GM21528 (cell line): ENCODE measurements at regions not wholly inside any gene's neighbourhood (a gene's known extent, or its start where the extent isn't known, plus 50 kb on each side); places are given as distances from the start of the nearest gene placed in this dataset.

Experiments used
- ATAC-seq: cut with Tn5 transposase; IDR thresholded peaks from one replicate; pipeline ENCODE4 v1.9.1; 2021; ENCODE audit warnings: mild to moderate bottlenecking, moderate library complexity; ENCODE audit not compliant: unreplicated experiment, low FRiP score

DNA sequence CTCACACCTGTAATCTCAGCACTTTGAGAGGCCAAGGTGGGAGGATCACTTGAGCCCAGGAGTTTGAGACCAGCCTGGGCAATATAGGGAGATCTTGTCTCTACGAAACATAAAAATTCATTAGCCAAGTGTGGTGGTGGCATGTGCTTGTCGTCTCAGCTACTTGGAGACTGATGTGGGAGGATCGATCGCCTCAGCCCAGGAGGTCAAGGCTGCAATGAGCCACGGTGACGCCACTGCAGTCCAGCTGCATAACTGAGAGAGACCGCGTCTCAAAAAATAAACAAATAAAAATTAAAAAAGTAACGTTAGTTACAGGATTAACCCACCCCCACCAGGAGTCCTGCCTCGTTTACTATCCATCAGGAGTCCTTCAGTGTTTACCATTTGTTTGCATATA lies 345.1 kb downstream of the BTBD3 start:
- no peak for ATAC-seq

DNA sequence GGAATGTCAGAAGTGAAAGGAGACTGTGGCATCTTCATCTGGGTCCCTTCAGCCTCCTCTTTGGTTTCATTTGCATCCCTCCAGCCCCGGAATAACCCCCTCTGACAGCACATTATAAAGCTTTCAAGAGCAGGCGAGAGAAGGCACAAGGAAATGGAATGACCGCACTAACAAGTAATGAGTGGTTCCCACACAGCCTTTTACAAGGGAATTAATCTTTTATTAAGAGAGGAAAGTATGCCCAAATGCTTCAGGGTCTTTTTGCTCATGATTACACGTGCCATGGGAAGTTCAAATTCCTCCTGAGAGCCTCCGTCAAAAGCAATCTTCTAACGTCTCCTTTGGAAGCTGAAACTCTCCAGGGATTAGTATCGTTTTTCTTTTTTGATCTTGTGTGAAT lies 347.0 kb downstream of the BTBD3 start:
- no peak for ATAC-seq

DNA sequence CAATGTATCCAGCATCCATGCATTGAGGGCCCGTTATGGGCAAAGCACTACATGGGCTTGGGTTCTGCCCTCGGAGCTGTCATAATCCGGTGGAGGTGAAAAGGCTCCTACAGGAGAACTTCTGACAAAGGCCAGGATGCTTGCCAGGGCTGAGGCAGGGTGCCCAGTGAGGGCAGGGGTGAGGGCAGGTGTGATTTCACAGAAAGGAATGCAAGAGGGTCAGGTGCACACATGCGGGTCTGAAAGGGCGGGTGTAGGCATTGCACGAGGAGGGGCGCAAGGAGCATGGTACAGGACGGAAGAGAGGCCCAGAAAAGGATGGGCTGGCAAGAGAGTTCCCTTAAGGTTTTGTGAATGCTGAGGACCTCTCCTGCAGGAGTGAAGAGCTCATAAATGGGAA lies 348.0 kb downstream of the BTBD3 start:
- ATAC-seq = no peak

DNA sequence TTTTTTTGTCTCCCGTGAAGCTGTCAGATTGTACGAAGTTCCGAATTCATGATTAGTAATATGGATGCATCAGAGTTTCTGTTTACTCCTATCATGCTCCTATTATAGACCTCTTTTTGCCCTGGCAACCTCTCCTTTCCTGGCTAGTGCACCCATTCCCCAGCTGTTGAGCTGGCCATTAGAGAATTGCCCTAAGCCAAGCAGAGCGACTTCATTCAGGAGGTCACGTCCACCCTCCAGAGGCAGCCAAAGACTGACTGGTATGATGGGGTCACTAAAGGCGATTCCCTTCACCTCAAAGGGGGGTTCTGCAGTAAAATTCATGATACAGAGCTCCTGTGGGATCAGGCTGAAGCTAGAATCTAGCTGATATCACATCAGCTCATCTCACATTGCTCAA lies 351.9 kb downstream of the BTBD3 start:
- no peak for ATAC-seq

DNA sequence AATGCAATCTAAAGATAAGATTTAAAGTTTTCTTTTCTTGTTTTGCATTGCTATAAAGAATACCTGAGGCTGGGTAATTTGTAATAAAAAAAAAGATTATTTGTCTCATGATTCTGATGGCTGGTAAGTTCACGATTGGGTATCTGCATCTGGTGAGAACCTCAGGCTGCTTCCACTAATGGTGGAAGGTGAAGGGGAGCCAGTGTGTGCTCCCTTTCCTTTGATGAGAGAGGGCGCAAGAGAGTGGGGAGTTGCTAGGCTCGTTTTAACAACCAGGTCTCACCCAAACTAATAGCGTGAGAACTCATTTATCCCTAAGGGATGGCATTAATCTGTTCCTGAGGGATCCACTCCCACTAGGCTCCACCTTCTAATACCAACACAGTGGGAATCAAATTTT lies 353.2 kb downstream of the BTBD3 start:
- ATAC-seq = no peak

DNA sequence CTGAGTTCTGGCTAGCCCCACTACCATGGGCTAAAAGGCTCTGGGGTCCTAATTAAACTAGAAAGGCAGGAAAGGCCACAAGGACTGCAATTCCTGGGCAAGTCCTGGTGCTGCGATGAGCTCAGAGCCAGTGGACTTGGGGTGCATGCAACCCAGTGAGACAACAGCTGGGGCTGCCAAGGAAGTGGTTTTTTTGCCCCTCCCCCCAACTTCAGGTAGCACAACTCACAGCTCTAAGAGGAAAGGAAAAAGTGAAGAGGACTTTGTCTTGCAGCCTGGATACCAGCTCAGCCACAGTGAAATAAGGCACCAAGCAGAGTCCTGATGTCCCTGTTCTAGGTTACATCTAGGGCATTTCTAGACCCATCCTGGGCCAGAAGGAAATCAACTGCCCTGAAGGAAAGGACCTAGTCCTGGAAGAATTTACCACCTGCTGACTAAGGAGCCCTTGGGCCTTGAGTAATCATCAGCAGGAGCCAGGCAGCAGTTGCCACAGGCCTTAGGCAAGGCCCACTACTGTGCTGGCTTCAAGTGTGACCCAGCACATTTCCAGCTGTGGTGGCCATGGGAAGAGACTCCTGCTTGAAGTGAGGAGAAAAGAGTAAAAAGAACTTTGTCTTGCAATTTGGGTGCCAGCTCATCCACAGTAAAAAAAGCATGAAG lies 358.4 kb downstream of the BTBD3 start:
- ATAC-seq = no peak

DNA sequence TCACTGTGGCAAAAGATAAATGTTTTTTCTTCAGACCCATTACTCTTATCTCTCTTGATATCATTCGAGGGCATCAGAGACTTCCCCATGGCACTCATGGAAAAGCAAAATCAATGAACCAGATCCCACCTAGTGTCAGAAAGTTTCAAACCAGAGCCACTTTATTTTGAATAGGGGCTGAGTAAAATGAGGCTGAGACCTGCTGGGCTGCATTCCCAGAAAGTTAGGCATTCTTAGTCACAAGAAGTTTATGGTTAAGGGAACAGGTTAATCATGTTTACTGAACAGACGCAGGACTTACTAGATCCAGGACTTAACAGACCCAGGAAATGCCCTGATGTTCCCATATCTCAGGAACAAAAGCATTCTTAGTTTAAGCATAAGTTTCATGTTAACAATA lies 369.9 kb downstream of the BTBD3 start:
- no peak for ATAC-seq

DNA sequence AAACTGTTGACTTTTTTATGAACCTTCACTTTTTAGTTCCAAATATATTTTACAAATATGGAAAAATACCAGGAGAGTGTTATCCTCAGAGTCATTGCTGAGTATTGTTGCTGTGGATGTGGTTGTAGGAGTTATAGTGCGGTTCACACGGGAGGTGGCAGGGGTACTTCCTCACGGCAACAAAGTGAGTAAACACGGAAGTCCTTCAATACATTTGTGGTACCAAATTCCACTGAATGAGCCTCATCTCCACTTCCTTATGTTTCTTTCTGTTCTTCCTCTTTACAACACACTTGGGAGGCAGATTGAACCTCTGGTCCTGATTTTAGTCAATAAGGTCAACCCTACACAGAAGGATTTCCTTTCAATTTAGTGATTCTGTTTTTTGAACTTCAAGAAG lies 371.8 kb downstream of the BTBD3 start:
- ATAC-seq = no peak

DNA sequence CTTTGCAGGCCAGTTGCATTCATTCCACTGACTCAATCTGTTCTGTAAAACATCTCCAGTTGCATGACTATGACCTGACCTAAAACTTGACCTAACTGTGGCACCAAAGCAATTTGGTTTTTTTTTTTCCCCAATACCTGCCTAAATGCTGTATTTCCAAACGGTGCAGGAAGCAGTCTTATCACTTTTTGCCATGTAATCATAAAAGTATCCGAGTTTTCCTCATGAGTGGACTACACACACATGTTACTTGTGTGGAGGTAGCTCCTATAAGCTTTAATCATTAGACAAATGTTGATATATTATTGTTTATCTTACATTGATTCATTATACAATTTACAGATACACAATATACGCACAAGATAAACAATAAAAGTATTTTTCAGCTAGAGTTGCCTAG lies 373.7 kb downstream of the BTBD3 start:
- ATAC-seq = no peak

DNA sequence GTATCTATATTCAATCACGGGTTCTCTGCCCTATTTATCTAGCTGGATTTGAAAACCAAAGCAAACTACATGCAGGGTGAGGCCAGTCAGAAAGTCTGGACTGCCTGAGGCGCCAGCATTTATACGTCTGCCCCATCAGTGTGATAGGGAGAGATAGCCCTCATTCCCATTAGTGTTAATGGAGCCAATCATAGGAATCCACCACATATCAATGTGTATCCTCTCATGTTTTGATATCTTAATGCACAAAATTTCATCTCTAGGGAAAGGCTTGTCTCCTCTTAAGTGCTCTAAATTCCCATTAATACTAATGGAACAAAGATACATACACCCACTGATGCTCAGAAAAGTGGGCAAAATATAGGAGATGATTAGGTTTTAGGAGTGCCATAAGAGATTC lies 376.2 kb downstream of the BTBD3 start:
- no peak for ATAC-seq

DNA sequence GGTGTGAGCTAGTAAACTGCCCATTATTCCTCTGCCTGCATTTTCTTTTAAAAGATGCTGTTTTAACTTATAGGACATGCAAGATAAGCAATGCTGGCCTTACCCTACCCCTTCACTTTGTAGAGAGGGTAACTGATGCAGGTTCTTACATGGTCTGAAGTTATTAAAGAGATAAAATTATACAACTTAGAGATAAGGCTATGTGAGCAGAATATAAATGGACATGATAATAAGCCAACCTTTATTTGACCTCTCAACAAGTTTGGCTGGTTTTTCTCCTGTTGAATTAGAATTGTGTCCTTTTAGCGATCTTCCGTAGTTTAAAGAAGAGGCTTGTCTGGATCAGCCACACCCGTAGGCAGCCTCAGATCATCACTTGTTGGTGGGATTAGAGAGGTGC lies 377.0 kb downstream of the BTBD3 start:
- no peak for ATAC-seq

DNA sequence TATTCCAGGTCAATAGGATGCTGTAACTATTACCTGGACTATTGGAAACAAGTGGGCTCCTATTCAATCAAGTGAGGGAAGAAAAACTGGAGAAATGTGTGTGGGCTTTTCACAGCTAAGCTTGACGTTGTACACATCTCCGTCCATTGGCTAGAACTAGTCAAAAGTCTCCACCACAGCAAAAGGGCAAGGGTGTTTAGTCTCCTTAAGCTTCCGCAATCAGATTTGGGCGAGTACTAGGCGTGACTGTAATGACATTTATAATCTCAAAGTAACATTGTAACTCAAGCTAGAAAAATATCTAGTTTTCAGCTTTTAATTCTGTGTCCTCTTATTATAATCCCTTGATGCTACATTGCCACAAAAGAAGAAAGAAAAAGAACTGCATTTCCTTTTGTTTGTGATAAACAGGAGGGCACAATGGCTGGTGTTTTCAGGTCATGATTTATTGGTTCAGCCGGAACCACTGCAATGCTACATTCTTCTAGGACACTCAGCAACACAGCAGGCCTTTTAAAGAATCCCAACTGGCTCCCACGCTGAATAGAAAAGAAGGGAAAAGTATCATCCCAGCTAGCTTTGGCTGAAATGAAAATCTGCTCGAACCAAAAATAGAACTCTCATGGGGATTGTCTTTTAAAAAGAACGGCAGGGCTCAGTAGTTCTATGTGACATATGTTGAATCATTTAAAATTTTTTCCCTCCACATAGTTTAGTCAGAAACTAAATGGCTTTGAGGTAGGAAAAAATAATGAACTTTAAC lies 387.7 kb downstream of the BTBD3 start:
- ATAC-seq = no peak

DNA sequence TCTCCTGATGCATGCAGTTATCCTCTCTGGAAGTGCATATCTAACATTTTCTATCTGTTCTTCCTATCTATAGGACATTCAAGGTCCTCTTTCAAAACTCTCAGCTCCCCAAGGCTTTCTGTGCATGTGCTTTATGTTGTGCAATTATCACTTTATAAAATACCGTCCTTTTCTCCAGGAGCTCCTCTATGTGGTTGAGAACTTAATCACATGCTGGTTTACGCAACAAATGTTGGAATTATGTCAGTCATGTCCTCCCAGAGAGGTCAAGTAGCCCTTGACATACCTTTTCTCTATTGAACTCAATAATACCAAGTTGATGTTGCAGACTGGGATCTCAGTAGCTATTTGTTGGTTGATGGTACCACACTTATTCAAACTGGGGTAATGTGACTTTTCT lies 388.4 kb downstream of the BTBD3 start:
- ATAC-seq = no peak

DNA sequence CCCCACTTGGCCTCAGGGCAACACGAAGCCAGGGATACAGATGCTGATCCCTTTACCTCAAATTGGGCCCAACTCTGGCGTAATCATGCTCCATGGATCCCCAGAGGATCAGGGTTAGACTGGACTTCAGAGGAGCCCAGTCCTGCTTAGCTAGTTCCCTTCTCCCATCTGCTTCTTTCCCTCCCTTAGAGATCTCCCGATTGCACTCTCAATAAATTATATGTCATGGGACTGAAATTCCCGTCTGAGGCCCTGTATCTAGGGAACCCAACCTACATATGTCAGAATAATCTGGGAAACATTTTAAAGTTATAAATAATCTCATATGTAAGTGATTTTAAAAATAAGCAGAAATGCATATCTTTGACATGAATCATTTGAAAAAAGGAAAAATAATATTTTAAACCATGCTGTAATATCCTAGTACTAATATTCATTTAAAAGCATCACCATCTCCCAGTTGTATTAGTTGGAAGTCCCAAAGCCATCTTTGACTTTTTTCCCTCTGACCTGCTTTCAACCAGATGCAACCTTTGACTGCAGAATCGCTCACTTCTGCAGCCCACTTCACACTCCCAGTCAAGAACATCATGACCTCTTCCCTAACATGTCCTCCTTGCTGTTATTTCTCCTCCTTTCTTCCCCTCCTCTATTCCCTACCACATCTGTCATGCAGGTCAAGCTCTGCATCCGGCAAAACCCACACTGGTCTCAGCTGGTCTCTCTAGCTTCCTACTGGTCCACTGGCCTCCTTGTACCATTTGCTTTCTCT lies 393.6 kb downstream of the BTBD3 start:
- ATAC-seq = no peak

DNA sequence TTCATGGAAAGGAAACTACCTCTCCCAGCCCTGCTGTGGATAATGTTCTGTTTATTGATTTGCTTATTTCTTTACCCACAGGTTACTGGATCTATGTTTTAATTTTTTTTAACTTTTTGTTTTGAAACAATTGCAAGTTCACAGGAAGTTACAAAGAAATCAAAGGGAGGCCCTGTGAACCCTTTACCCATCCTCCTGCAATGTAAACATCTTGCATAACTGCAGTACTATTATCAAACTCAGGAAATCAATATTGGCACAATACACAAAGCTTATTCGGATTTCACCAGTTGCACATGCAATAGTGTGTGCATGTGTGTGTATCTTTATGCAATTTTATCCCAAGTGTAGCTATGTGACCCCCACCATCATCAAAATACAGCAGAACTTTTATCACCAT lies 398.0 kb downstream of the BTBD3 start:
- ATAC-seq = no peak

DNA sequence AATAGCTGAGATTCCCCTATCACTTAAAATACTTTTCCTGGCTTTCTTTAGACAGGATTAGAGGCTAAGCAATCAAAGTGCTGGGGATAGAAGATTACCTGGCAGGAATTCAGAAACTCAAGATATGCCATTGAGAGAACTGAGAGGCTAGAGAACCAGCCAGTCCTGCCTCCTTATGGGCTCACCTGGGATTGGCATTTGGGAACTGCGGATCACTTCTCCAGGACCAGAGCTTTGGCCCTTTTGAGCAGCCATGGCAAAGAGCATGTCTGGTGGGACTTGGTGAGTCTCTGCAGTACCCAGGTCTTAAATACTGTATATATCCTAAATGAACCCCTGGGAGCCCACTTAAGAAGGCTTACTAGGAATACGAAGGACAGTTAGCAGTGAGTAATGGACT lies 399.1 kb downstream of the BTBD3 start:
- ATAC-seq = no peak

DNA sequence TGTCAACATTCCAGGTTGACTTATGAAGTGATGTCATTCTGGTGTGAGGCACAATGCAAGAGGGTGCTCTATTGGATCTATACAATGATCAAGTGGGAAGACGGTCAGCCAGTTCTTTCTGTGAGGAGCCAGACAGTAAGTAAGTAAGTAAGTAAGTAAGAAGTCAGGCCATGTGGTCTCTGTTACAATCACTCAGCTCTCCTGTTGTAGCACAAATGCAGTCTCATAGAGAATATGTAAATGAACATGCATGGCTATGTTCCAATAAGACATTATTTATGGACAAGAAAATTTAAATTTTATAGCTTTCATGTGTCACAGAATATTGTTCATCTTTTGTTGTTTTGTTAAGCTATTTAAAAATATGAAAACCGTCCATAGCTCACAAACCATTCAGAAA lies 399.7 kb downstream of the BTBD3 start:
- no peak for ATAC-seq

DNA sequence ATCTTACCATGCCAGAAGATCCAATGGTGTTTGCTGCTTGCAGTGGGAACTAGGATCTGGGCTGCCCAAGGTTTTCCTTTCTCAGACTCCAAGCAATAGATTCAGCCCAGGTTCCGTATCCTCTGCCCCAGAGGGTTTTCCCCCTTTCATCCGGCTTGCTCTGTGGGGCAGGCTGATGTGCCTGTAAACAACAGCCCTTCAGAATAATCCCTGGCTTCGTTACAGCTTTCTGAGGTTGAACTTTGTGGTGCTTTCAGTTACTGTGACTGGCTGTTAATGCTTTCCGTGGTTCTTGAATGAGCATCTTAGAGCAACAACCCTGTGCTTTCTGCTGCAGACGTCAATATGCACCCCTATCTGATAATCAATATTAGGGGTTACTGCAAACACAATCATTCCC lies 400.4 kb downstream of the BTBD3 start:
- no peak for ATAC-seq

DNA sequence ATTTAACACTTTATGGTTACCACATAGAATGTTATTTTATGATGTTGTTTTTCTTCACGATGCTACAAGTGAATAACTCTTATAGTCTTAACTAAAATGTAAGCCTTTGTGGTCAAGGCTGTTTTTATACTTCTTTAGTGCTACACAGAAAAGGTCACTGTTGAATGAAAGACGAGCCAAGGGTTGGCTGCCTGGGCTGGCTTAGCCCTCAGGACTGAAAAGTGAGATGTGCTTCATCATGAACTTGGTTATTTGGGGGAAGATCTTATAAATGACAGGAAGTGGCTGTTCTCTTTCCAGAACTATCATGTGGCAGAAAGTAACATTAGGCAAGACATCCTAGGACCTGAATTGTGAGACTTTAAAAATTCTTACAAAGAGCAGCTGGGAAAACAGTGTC lies 404.0 kb downstream of the BTBD3 start:
- ATAC-seq = no peak

DNA sequence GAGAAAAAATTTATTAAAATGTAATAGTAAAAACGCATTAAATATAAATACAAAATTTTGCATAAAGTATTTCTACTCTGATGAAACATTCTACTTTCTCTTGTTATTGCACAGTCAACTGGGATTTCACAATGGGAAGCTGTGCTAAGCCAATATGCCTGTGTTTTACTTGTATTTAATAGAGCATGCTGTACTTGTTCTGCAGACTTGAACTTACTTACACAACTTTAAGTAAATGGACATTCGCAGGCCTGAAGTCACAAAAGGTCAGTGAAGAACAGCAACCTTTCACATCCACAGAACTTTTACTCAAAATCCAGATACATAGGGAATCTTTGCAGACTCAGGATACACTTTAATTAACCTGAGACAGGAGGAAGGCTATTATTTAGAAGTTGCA lies 409.5 kb downstream of the BTBD3 start:
- no peak for ATAC-seq

DNA sequence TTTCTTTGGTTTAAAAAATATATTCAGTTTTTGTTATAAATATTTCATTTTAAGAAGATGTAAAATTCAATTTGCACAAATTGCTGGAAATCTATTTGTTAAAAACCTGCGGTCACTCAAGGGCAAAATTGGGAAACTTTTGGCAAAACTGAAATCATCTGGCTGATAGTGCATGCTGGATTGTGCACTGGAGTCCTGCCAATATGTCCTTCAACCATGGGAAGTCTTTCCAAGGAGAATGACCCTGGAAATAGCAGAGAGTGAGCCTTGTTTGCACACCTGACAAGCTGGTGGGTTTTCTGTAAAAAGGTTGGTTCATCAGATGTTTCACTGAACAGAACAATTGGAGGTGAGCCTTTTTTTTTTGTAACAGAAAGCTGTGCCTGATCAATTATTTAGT lies 413.5 kb downstream of the BTBD3 start:
- no peak for ATAC-seq

DNA sequence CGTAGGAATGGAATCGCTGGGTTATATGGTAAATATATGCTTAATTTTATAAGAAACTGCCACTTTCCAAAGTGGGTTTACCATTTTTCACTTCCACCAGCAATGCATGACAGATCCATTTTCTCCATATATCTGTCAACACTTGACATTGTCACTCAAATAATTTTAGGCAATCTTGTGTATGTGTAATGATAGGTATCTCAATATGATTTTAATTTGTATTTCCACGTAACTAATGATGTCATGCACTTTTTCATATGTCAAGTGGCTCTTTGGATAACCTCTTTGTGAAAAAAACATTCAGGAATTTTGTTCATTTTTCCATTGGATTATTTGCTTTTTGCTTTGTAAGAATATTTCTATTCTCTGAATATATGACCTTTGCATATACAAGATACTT lies 419.9 kb downstream of the BTBD3 start:
- ATAC-seq = no peak
